NCI-H1694 treated with DMSO at 0.1 percent for 48 hours (cell line): ENCODE measurements at regions not wholly inside any gene's neighbourhood (a gene's known extent, or its start where the extent isn't known, plus 50 kb on each side); places are given as distances from the start of the nearest gene placed in this dataset.
A peak's percentile ranks its signal among the peaks of the same experiment; 100 is the strongest.
"Not testable (repeated sequence)": the region's sequence is repeated elsewhere in the genome, so short reads cannot be mapped to it uniquely, and the experiment has no call there.

ENCODE experiments used
- DNase-seq: peaks from one replicate; lab custom pipeline; 2025; lab: John Stamatoyannopoulos, UW

DNA sequence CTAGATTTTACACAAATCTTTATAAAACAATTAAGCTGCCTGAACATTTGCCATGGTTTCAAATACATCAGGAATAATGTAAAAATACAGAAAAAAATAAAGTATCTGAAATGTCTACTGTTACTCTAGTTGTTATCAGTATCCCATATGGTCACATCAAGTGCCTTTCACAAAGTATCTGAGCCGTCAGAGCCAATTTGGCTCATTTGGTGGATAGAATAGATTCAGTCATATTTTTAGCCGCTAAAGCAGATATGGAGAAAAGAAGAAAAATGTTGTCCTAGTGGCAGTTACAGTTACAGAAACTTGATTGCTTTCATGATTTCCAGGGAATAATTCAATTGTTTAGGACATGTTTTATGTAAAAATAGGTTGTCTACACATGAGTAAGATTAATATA lies 641.1 kb downstream of the RAPGEF2 start:
- DNase-seq: no peak

DNA sequence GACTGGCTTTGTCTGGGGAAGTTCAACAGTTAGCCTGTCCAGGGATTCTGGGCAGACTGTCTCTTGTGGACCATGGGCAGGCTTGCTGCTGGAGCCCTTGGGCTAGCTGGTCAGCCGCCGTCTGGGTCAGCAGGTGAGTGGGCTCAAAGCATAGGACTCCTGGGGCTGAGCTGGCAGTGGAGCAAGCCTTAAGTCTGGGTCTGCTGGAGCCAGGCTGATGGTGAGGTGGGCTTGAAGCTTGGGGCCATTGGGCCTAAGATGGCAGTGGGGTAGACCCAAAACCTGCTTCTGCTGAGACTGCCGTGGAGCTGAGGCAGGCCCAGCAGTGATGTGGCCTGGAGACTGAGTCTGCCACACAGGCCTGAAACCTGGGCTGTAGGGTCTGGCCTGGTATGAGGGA lies 645.1 kb downstream of the RAPGEF2 start:
- no peak for DNase-seq

DNA sequence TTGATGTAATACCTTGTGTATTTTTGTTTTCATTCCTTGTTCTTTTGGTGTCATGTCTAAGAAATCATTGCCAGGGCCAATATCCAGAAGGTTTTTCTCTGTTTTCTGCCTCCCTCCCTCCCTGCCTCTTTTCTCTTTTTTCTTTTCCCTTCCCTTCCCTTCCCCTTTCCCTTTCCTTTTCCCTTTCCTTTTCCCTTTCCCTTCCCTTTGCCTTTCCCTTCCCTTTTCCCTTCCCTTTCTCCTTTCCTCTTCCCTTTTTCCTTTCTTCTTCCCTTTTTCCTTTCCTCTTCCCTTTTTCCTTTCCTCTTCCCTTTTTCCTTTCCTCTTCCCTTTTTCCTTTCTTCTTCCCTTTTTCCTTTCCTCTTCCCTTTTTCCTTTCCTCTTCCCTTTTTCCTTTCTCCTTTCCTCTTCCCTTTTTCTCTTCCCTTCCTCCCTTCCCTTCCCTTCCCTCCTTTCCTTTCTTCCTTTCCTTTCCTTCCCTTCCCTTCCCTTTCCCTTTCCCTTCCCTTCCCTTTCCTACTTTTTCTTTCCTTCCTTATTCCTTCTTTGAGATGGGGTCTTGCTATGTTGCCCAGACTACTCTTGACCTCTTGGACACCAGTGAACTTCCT lies 646.1 kb downstream of the RAPGEF2 start:
- no peak for DNase-seq

DNA sequence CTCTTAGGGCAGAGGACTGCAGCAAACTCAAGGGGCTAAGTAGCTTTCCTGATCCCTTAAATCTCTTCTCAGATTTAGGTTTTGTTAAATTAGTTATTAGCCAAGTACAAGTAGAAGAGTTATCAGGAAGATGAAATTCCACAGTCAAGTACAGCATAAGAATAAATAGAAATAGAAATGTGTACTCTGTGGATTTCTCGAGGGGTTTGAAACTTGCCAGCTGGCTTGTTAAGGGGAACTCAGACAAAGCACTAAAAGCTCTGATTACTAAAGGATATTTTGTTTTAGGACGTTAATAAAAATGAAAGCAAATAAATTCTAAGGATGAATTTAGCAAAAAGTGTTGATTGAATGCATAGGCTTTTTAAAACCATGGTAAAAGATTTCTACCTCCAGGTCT lies 654.6 kb downstream of the RAPGEF2 start:
- DNase-seq: no peak

DNA sequence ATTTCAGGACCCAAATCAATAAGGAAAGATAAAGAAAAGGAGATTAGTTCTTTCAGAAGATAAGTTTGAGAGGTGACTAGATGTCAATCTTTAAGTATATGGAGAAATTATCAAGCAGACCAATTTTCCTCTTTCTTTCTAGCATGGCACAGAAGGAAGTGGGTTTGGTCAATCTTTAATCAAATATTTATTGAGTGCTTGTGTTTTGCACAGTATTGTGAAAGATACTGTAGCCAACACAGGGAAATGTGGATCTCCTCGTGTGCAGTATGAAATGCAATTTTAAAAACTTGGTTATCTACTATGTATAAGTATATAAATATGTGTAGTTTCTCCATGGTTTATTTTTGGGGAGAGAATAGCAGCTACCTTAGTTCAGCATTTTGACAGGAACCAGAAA lies 655.2 kb downstream of the RAPGEF2 start:
- no peak for DNase-seq

DNA sequence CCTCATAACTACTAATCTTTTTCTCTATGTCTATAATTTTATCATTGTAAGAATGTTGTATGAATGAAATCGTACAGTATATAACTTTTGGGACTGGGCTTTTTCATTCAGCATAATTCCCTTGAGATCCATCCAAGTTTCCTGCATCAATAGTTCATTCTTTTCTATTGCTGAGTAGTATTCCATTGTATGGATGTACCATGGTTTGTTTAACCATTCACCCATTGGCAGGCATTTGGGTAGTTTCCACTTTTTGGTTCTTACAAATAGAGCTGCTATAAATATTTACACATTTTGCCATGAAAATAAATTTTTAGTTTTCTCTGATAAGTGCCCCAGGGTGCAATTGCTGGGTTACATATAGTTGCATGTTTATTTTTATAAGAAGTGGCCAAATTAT lies 659.8 kb downstream of the RAPGEF2 start:
- no peak for DNase-seq

DNA sequence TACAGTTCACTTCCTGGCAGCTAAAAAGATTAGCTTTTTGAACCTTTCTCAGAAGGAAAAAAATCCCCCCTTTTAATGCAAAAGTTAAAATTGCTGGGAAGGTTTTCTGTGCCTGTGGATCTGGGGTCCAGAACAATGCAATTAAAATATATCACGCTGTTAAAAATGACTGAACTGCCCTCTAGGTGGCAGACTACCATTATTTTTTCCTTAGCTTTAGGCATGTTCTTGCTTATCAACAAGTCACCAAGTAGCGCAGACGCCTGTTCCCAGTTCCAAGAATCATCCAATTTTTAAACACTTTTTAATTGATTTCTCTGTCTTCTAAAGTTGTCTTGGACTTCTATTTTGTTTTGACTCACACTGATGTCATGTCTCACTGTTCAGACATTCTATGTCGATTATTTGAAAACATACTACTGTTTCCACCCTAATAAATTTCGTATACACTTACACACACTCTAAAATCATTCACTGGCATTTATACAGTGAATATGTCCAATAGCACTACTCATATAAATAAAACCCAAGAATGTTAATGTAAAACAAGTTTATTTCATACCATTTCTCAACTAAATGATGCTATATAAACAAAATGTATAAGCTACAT lies 661.6 kb downstream of the RAPGEF2 start:
- peak; percentile 46 for DNase-seq

DNA sequence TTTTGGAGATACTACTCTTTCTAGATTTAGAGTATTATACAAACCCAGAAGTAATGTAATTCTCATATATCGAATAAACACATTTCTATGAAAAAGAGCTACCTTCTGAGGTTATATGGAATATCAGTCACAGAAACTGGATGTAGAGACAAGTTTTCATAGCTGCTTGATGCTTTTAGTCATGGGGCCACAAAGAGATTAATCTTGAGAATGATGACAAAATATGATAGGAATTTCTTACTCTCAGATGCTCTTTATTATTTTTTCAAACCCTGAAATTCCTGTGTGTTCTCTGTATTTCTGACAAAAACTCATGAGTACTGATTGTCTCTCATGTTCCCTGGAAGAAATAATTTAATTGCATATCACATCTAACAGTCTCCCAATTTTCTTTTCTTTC lies 662.5 kb downstream of the RAPGEF2 start:
- no peak for DNase-seq

DNA sequence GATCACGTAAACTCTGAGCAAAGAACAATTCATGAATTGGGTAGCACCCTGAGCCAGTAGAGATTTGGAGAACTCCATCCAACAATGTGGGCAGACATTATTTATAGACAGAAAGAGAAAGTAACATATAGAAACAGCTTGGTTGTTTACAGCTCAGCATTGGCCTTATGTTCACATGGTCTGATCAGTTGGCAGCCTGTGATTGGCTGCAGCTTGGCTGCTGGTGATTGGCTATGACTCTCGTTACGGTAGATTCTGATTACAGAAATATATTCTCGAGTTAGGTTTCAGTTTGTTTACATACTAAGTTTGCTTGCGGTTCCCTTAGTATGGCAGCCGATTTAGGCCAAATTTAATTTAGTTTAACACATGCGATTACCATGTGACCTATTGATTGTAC lies 663.4 kb downstream of the RAPGEF2 start:
- DNase-seq: no peak

DNA sequence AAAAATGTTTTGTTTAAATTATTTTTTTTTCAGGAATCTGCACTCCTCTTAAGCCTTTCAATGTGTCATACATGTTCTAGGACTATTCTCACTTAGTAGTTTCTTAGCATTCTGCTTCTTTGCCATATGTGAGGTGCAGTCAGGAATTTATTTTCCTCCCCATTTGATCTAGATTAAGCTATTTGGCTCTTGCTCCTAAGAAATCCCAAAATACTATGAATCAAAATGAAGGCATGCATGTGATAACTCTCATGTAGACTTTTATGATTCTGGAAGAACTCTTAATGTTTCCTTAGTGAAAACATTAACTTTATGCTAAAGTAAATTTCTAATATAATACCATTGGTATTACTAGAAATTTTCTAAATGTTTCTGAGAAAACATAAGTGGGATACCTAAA lies 664.5 kb downstream of the RAPGEF2 start:
- no peak for DNase-seq

DNA sequence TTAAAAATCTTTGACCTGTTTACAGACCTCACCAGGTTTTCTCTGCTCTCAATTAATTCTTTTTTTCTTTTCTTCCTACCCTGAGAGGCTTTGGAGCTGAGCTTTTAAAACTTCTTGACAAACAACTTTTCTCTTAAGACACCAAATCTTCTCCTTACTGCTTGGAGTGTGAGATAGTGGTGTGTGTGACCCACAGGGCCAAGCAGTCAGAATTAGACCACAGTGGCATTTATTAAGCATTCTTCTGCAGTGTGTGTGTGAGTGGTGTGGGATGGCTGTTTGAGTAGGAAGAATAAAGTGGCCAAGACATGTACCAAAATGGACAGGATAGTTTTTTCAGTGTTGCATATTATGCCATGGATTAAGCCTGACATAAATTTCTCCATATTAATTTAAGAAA lies 665.1 kb downstream of the RAPGEF2 start:
- DNase-seq: no peak

DNA sequence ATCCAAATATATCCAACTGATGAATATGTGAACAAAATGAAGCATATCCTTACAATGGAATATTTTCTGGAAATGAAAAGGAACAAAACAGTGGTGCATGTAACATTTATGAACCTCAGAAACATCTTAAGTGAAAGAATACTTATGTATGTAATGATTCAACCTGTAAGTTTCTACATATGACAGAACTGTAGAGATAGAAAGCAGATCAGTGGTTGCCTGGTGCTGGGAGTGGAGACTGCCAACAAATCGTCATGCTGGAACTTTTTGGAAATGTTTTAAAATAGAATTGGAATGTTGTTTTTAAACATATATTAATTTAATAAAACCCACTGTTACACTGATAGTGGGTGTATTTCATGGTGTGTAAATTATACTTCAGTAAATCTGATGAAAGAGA lies 667.5 kb downstream of the RAPGEF2 start:
- DNase-seq: no peak

DNA sequence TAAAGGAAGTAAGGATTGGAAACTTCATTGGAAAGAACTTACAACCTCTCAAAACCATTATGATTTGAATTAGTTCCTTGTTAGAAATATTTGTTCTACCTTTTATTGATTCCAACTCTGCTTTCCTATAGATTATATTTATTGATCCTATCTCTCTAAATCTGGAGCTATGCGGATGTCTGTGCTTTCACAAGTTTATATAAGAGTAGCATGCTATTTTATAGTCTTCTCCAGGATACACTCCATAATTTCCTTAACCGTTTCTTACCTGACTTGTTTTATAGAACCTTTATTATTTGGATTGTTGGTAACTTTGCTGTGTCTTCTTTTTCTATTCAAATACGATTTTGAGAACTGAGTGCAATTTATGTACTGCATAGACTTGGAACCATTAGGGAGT lies 668.1 kb downstream of the RAPGEF2 start:
- no peak for DNase-seq

DNA sequence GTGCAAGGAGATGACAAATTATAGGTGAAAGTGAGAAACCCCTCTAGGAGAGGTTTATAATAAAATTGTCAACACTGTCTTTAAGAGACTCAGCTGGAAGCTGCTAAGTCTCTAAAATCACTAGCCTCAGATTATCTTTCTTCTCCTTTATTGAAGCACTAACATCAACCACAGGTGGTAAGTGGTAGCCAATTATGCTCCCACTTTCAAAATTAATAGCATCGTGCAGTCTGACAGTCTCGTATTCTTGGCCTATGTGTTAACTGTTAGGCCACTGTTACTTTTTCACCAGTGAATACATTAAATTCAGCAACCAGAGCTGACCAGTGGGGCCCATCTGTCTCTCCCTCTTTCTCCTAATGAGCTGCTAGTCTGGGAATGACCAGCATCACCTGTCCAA lies 674.1 kb downstream of the RAPGEF2 start:
- DNase-seq: no peak

DNA sequence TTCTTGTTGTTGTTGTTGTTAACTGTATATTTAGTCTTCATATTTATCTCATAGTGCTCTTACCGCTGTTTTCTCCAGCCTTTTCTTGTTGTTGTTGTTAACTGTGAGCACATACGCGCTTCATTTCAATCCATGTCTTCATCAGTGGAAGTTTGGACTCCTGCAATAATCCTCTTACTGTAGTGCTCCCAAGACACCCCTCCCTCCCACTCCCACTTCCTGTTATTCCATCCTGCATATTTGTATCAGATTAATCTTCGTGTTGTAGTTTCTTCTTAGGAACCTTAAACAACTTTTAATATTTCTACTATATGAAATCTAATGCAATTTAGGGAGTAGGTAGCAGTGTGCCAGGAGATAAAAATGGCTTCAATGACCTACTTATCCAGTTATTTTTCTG lies 674.8 kb downstream of the RAPGEF2 start:
- DNase-seq: no peak

DNA sequence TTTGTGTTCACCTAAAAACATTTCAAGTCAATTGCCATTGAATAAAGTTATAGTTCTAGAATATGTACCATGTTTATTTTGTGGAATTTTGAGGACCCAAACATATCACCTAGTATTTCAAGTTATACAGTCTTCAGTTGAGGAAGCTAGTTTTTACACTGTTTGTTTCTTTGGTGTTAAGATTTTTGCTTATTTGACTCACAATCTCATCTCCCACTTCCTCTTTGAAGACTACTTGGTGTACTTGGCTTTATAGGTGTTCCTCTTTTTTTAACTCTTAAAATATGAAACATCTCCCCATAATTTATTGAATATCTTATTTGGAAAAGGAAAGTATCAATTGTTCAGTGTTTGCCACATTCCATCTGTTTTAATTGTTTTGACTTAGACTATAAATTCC lies 675.4 kb downstream of the RAPGEF2 start:
- DNase-seq: no peak

DNA sequence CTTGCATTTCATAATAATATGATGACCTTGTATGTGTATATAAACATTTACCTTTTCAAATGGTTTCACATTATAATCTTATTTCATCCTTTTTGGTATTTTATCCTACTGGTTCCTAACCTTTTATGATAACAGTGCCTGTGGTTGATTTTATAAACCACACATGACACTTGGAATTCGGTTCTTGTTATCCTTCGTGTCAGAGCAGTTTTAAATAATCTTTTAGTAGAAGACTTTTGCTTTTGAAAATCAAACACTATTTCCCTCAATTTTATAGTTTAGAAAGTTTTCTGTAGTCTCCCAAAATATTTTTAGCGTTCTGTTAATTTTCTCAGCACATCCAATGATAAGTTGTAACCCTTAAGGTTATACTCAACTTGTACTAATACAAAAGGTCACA lies 676.8 kb downstream of the RAPGEF2 start:
- DNase-seq: no peak

DNA sequence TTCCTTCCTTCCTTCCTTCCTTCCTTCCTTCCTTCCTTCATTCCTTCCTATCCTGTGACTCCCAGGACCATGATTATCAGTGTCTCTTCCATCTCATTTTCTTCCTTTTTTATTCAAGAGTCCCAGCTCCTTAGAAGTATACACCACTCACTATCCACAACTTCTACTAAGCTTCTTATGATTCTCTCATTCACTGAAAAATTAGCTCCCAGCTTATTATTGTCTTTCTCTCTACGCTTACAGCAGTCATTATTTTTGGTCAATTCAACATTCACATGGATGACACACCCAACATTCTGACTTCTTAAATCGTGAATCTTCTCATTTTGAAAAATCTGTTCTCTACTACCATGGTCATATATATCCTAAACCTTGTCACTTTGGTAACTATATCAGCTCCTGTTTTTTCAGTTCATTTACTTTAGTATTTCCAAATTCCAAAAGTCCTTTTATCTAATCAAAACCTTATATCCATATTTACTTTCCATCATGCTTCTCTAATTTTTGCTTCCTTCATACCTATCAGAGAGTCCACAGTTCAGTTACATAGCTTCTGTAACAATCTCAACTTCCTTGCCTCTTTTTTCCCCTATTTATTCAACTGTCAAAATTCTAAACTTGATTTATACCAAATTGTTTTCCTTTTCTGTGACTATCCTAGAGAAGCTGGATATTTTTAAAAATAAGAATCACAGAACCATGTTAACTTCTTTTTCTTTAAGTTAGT lies 677.5 kb downstream of the RAPGEF2 start:
- DNase-seq: no peak

DNA sequence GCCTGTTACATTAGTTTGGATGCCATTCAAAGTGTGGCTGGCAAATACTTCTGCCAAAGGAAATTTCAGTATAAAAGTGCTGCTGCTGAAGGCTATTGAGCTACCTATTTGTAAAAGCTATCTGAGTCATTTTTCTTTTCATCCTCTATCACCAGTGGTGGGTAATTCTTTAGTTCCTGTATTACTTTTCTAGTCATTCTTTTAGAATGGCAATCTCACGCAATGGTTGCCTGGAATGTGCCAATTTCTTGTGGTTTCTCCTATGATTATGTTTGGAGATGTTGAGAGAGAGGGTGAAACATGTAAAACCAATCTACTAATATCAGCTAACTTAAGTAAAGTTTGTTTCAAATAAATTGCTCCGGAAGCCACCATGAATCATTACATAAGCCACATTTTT lies 685.0 kb downstream of the RAPGEF2 start:
- DNase-seq: no peak

DNA sequence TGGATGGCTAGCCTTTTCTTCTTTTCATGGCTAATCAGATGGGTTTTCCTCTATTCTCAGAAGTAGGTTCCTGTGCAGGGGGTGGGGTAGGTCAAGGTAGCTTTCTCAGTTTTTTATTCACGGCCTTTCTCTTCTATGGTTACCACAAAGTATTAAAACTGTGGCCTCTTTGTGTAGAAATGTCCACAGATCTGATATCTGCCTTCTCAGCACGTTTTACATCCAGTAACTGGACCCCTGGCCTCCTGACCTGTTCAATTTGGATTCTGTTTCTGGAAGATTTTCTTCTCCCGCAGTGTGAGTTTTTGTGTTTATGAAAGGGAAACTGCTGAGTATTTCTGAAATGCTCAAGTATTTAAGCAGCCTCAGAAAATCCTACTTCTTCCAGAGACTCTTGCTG lies 688.5 kb downstream of the RAPGEF2 start:
- no peak for DNase-seq

DNA sequence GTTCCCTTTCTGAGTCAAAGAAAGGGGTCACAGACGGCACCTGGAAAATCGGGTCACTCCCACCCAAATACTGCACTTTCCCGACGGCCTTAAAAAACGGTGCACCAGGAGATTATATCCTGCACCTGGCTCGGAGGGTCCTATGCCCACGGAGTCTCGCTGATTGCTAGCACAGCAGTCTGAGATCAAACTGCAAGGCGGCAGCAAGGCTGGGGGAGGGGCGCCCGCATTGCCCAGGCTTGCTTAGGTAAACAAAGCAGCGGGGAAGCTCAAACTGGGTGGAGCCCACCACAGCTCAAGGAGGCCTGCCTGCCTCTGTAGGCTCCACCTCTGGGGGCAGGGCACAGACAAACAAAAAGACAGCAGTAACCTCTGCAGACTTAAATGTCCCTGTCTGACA lies 701.7 kb downstream of the RAPGEF2 start:
- DNase-seq: not testable (repeated sequence)

DNA sequence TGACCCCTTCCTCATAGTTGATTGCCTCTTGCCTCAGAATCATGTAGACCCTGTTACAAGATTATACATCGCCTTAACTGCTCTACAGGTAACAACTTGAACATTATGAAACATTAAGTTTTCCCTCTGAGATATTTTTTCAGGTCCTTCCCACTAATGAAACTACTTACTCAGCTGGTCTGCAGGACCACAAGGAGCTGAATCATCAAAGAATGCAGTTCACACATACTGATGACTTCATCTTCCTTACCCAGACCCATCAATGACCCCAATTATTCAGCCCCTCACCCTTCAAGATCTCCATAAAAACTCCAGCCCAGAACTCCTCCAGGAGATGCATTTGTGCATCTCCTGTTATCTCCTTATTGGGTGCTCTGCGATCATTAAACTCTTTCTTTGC lies 720.9 kb downstream of the RAPGEF2 start:
- no peak for DNase-seq

DNA sequence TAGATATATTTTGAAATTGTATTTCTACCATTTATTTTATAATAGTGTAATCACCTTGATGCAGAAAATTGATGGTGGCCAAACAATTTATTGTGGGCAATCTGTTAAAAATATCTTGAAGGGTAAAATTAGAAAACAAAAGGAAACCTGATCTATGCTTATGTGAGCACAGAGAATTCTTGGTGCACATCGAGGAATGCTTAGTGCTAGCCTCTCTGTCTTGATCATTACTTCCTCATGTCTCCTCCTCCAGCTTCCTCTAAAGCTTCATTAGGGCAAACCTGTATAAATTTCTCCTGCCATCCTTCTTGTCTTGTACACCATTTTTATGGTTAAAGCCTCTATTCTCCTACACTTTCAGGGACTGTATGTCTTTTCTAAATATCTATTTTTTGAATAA lies 725.8 kb downstream of the RAPGEF2 start:
- DNase-seq: no peak

DNA sequence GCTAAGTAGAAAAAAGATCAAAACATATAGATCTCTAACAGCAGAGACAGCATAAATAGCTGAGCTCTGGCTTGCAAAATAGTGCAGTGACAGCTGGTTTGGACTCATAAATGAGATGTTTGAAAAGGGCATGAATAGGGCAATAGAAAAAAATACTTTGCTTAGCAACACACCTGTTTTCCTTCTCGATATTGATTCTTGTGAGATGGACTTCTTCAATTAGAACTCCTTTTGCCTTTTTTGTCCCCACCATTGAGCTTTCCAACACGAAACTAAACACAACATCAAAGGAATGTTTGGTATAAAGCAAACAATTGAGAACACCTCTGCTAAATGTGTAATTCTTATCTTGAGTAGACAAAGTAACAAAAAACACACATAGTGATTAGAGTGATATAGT lies 726.3 kb downstream of the RAPGEF2 start:
- DNase-seq: peak; percentile 13
